ENCODE measurements at regions not wholly inside any gene's neighbourhood (a gene's known extent, or its start where the extent isn't known, plus 50 kb on each side); places are given as distances from the start of the nearest gene placed in this dataset.

GRCh38 chr7:106418094-106418493 is 133.3 kb upstream of the NAMPT start:
- no peak for TF ChIP-seq POLR2A (IDR thresholded peaks at IDR 0.05)
- TF ChIP-seq CTCF (IDR thresholded peaks at IDR 0.05): no peak

All from body of pancreas (tissue), 4 donors.